Right lobe of liver (tissue), 6 donors: ENCODE measurements at regions not wholly inside any gene's neighbourhood (a gene's known extent, or its start where the extent isn't known, plus 50 kb on each side); places are given as distances from the start of the nearest gene placed in this dataset.

Experiments used
- ATAC-seq, 4 donors: fragments of 200-7000 bp; cut with Tn5 transposase; one replicate each; pipeline ENCODE4 v1.9.1; 2020; ENCODE audit warnings: mild to moderate bottlenecking in 4 of 4, moderate library complexity in 4 of 4
- DNase-seq, 3 donors: peaks; one replicate each; pipeline ENCODE4 v3.0.0-alpha.2; 2020
- H3K27ac ChIP-seq, 3 donors: fragments of 200-600 bp; one replicate each; pipeline ENCODE4 v1.8.0; 2022
- H3K27me3 ChIP-seq, 2 donors: fragments of 200-600 bp; one replicate each; pipeline ENCODE4 v1.8.0; 2022
- H3K36me3 ChIP-seq, 4 donors: fragments of 200-600 bp; sonication (generic) in 1 of 4; one replicate each; pipeline versions ENCODE4 v1.5.1 to v1.8.0; 2017 to 2022; ENCODE audit warnings: control low read depth in 1 of 4
- H3K4me1 ChIP-seq, 4 donors: fragments of 200-600 bp; sonication (generic) in 1 of 4; one replicate each; pipeline versions ENCODE4 v1.5.1 to v1.8.0; 2017 to 2022; ENCODE audit warnings: control low read depth in 1 of 4
- H3K4me3 ChIP-seq, 3 donors: fragments of 200-600 bp; one replicate each; pipeline ENCODE4 v1.8.0; 2022
- H3K9me3 ChIP-seq, 4 donors: fragments of 200-600 bp; sonication (generic) in 1 of 4; one replicate each; pipeline versions ENCODE4 v1.5.1 to v1.8.0; 2017 to 2022; ENCODE audit warnings: control low read depth in 1 of 4
- CTCF ChIP-seq, 4 donors: fragments of 200-600 bp in 3 of 4; fragments of 450-650 bp in 1 of 4; IDR thresholded peaks; one replicate each; pipeline versions ENCODE4 v1.5.1 to v1.8.0; 2016 to 2022; ENCODE audit warnings: antibody characterized with exemption in 4 of 4, mild to moderate bottlenecking in 2 of 4
- POLR2A ChIP-seq: fragments of 450-650 bp; IDR thresholded peaks from one replicate; pipeline ENCODE4 v1.6.1; 2017; ENCODE audit warnings: antibody characterized with exemption, mild to moderate bottlenecking
- WGBS: methylation state at CpG from one replicate; pipeline ENCODE4 v1.1.6; 2018; ENCODE audit warnings: low coverage, low lambda C conversion rate; ENCODE audit not compliant: insufficient coverage; ENCODE audit errors: missing lambda C conversion rate; 5-methylcytosine and 5-hydroxymethylcytosine counted together
- intact Hi-C, 2 donors: fragments of 100-400 bp; cut with DNase I; formaldehyde crosslinking; loops; one replicate each; pipeline versions ENCODE4 v1.11.2 to v1.14.1; 2022
- donor health status: DM: no; HTN: yes; CAD: no.
- donor health status: DM: no; HTN: no; CAD: no.
- donor health status: DM: no; HTN: no; CAD: no.
- donor health status: DM: no; HTN: yes; CAD: no.
- donor health status: DM: no; HTN: yes; CAD: no.

- no peak overlapping the region for H3K27ac ChIP-seq
- H3K4me3 ChIP-seq, result no peak overlapping the region
- peaks cover 0 to 3% of the 10 kb centered on the region in 2 donors for H3K27me3 ChIP-seq
- ATAC-seq (no peak), DNase-seq (no peak)
- no peaks in the 10 kb centered on the region for H3K4me1 ChIP-seq
- intact Hi-C loops, result no loop called here
- no peaks in the 10 kb centered on the region for H3K36me3 ChIP-seq
- H3K9me3 ChIP-seq, result no peaks in the 10 kb centered on the region
- 50% methylated on average over 4 of the region's 4 CpGs for WGBS
- TF ChIP-seq CTCF (IDR thresholded peaks at IDR 0.05) (no peak), POLR2A (no peak)
Observed at GRCh38 chr19:30690525-30690924, 318.3 kb downstream of the ZNF536 start.

- Histone ChIP-seq H3K27ac (no peak overlapping the region), H3K27me3 (peaks cover 0 to 3% of the 10 kb centered on the region in 2 donors), H3K4me1 (no peaks in the 10 kb centered on the region), H3K4me3 (no peak overlapping the region), H3K36me3 (no peaks in the 10 kb centered on the region), H3K9me3 (no peaks in the 10 kb centered on the region)
- TF ChIP-seq CTCF (IDR thresholded peaks at IDR 0.05) (no peak), POLR2A (no peak)
- intact Hi-C loops, result no loop called here
- 23% methylated on average over 4 of the region's 4 CpGs for WGBS
- no peak for DNase-seq
- ATAC-seq, result no peak
Observed at GRCh38 chr19:30689474-30689873, 317.3 kb downstream of the ZNF536 start.

GRCh38 chr19:30688696-30689095, 316.5 kb downstream of the ZNF536 start:
- Histone ChIP-seq H3K9me3 (no peaks in the 10 kb centered on the region), H3K36me3 (no peaks in the 10 kb centered on the region), H3K4me3 (no peak overlapping the region), H3K4me1 (no peaks in the 10 kb centered on the region), H3K27me3 (peaks cover 0 to 3% of the 10 kb centered on the region in 2 donors), H3K27ac (no peak overlapping the region)
- DNase-seq (no peak), ATAC-seq (no peak)
- 49% methylated on average over 2 of the region's 5 CpGs for WGBS
- intact Hi-C loops, result no loop called here
- TF ChIP-seq POLR2A, result no peak
- no peak for TF ChIP-seq CTCF (IDR thresholded peaks at IDR 0.05)

GRCh38 chr19:30686826-30687566, 314.8 kb downstream of the ZNF536 start:
- intact Hi-C loops, result no loop called here
- 21% methylated on average over 16 of the region's 16 CpGs for WGBS
- Histone ChIP-seq H3K4me1 (no peaks in the 10 kb centered on the region), H3K9me3 (no peaks in the 10 kb centered on the region), H3K27ac (no peak overlapping the region), H3K27me3 (peaks cover 0 to 3% of the 10 kb centered on the region in 2 donors), H3K4me3 (no peak overlapping the region), H3K36me3 (no peaks in the 10 kb centered on the region)
- TF ChIP-seq CTCF (IDR thresholded peaks at IDR 0.05), result no peak
- TF ChIP-seq POLR2A, result no peak
- ATAC-seq, result no peak
- DNase-seq, result no peak
